ENCODE measurements at regions not wholly inside any gene's neighbourhood (a gene's known extent, or its start where the extent isn't known, plus 50 kb on each side); places are given as distances from the start of the nearest gene placed in this dataset.

GRCh38 chr3:163664466-163664865 is 1413.8 kb downstream of the SI start:
- Histone ChIP-seq H3K9me3 (peaks cover 3% of the 10 kb centered on the region), H3K27ac (no peak overlapping the region), H3K36me3 (no peaks in the 10 kb centered on the region), H3K27me3 (ENCODE audit: low read depth) (no peaks in the 10 kb centered on the region), H3K4me1 (no peaks in the 10 kb centered on the region), H3K4me3 (no peak overlapping the region)
- ATAC-seq = no peak
- no peak for DNase-seq
- intact Hi-C loops (cut with DNase I) = no loop called here
- TF ChIP-seq CTCF (IDR thresholded peaks at IDR 0.05) = no peak

GRCh38 chr3:163657088-163657487 is 1421.2 kb downstream of the SI start:
- Histone ChIP-seq H3K4me1 (no peaks in the 10 kb centered on the region), H3K9me3 (no peaks in the 10 kb centered on the region), H3K27ac (no peak overlapping the region), H3K27me3 (ENCODE audit: low read depth) (no peaks in the 10 kb centered on the region), H3K4me3 (no peak overlapping the region), H3K36me3 (no peaks in the 10 kb centered on the region)
- intact Hi-C loops (cut with DNase I) = no loop called here
- no peak for TF ChIP-seq CTCF (IDR thresholded peaks at IDR 0.05)
- ATAC-seq (no peak), DNase-seq (no peak)

- no peaks in the 10 kb centered on the region for H3K36me3 ChIP-seq
- H3K27me3 ChIP-seq (ENCODE audit: low read depth) = no peaks in the 10 kb centered on the region
- intact Hi-C loops (cut with DNase I) = no loop called here
- no peaks in the 10 kb centered on the region for H3K9me3 ChIP-seq
- ATAC-seq (no peak), DNase-seq (no peak)
- no peak overlapping the region for H3K27ac ChIP-seq
- no peaks in the 10 kb centered on the region for H3K4me1 ChIP-seq
- no peak overlapping the region for H3K4me3 ChIP-seq
- TF ChIP-seq CTCF (IDR thresholded peaks at IDR 0.05) = no peak
Observed at GRCh38 chr3:163655021-163655420, 1423.3 kb downstream of the SI start.

GRCh38 chr3:163644172-163644571 is 1434.1 kb downstream of the SI start:
- no peak for DNase-seq
- Histone ChIP-seq H3K9me3 (peaks cover 3% of the 10 kb centered on the region), H3K4me3 (no peak overlapping the region), H3K36me3 (no peaks in the 10 kb centered on the region), H3K27ac (no peak overlapping the region), H3K27me3 (ENCODE audit: low read depth) (no peaks in the 10 kb centered on the region), H3K4me1 (no peaks in the 10 kb centered on the region)
- ATAC-seq = no peak
- intact Hi-C loops (cut with DNase I) = no loop called here
- no peak for TF ChIP-seq CTCF (IDR thresholded peaks at IDR 0.05)

GRCh38 chr3:163632722-163633121 is 1445.6 kb downstream of the SI start:
- no peak for DNase-seq
- no peaks in the 10 kb centered on the region for H3K27me3 ChIP-seq (ENCODE audit: low read depth)
- H3K4me3 ChIP-seq = no peak overlapping the region
- H3K9me3 ChIP-seq = no peaks in the 10 kb centered on the region
- intact Hi-C loops (cut with DNase I) = no loop called here
- H3K4me1 ChIP-seq = no peaks in the 10 kb centered on the region
- no peak overlapping the region for H3K27ac ChIP-seq
- H3K36me3 ChIP-seq = no peaks in the 10 kb centered on the region
- TF ChIP-seq CTCF (IDR thresholded peaks at IDR 0.05) = no peak
- ATAC-seq = no peak

- Histone ChIP-seq H3K9me3 (no peaks in the 10 kb centered on the region), H3K4me1 (no peaks in the 10 kb centered on the region), H3K27me3 (ENCODE audit: low read depth) (no peaks in the 10 kb centered on the region), H3K27ac (no peak overlapping the region), H3K4me3 (no peak overlapping the region), H3K36me3 (no peaks in the 10 kb centered on the region)
- DNase-seq = no peak
- intact Hi-C loops (cut with DNase I) = no loop called here
- TF ChIP-seq CTCF (IDR thresholded peaks at IDR 0.05) = no peak
- no peak for ATAC-seq
Observed at GRCh38 chr3:163626753-163627152, 1451.5 kb downstream of the SI start.

Data from lower lobe of right lung (tissue), 2 donors.